ENCODE measurements at regions not wholly inside any gene's neighbourhood (a gene's known extent, or its start where the extent isn't known, plus 50 kb on each side); places are given as distances from the start of the nearest gene placed in this dataset.

GRCh38 chr3:110788794-110789193 lies 282.8 kb upstream of the NECTIN3 start:
- Mint-ChIP-seq H3K27me3 (ENCODE audit: insufficient read depth) (peaks cover 4% of the 10 kb centered on the region), H3K36me3 (ENCODE audit: low read depth) (no peaks in the 10 kb centered on the region), H3K4me1 (ENCODE audit: low read depth) (no peaks in the 10 kb centered on the region), H3K9me3 (no peaks in the 10 kb centered on the region), H3K4me3 (no peak overlapping the region), H3K27ac (no peak overlapping the region)
- DNase-seq (ENCODE audit: low spot score): no peak
- intact Hi-C loops (cut with micrococcal nuclease): no loop called here

- no peak for DNase-seq (ENCODE audit: low spot score)
- intact Hi-C loops (cut with micrococcal nuclease): no loop called here
- H3K9me3 Mint-ChIP-seq: no peaks in the 10 kb centered on the region
- H3K27ac Mint-ChIP-seq: no peak overlapping the region
- peaks cover 4% of the 10 kb centered on the region for H3K27me3 Mint-ChIP-seq (ENCODE audit: insufficient read depth)
- no peaks in the 10 kb centered on the region for H3K4me1 Mint-ChIP-seq (ENCODE audit: low read depth)
- no peaks in the 10 kb centered on the region for H3K36me3 Mint-ChIP-seq (ENCODE audit: low read depth)
- H3K4me3 Mint-ChIP-seq: no peak overlapping the region
Observed at GRCh38 chr3:110789315-110789714, 282.3 kb upstream of the NECTIN3 start.

GRCh38 chr3:110790631-110791030 lies 281.0 kb upstream of the NECTIN3 start:
- Mint-ChIP-seq H3K4me3 (no peak overlapping the region), H3K4me1 (ENCODE audit: low read depth) (no peaks in the 10 kb centered on the region), H3K27ac (no peak overlapping the region), H3K36me3 (ENCODE audit: low read depth) (no peaks in the 10 kb centered on the region), H3K27me3 (ENCODE audit: insufficient read depth) (peaks cover 4% of the 10 kb centered on the region), H3K9me3 (no peaks in the 10 kb centered on the region)
- intact Hi-C loops (cut with micrococcal nuclease): no loop called here
- no peak for DNase-seq (ENCODE audit: low spot score)

GRCh38 chr3:110791995-110792686 lies 279.5 kb upstream of the NECTIN3 start:
- no peaks in the 10 kb centered on the region for H3K36me3 Mint-ChIP-seq (ENCODE audit: low read depth)
- no peak overlapping the region for H3K27ac Mint-ChIP-seq
- no peaks in the 10 kb centered on the region for H3K4me1 Mint-ChIP-seq (ENCODE audit: low read depth)
- intact Hi-C loops (cut with micrococcal nuclease): no loop called here
- no peak for DNase-seq (ENCODE audit: low spot score)
- H3K27me3 Mint-ChIP-seq (ENCODE audit: insufficient read depth): peaks cover 8% of the 10 kb centered on the region
- H3K9me3 Mint-ChIP-seq: no peaks in the 10 kb centered on the region
- no peak overlapping the region for H3K4me3 Mint-ChIP-seq

- intact Hi-C loops (cut with micrococcal nuclease): no loop called here
- H3K27me3 Mint-ChIP-seq (ENCODE audit: insufficient read depth): peaks cover 8% of the 10 kb centered on the region
- H3K4me1 Mint-ChIP-seq (ENCODE audit: low read depth): no peaks in the 10 kb centered on the region
- no peaks in the 10 kb centered on the region for H3K9me3 Mint-ChIP-seq
- no peak overlapping the region for H3K4me3 Mint-ChIP-seq
- no peak for DNase-seq (ENCODE audit: low spot score)
- H3K36me3 Mint-ChIP-seq (ENCODE audit: low read depth): no peaks in the 10 kb centered on the region
- no peak overlapping the region for H3K27ac Mint-ChIP-seq
Observed at GRCh38 chr3:110793611-110794010, 278.0 kb upstream of the NECTIN3 start.

- intact Hi-C loops (cut with micrococcal nuclease): no loop called here
- Mint-ChIP-seq H3K27me3 (ENCODE audit: insufficient read depth) (peaks cover 6% of the 10 kb centered on the region), H3K27ac (no peak overlapping the region), H3K4me3 (no peak overlapping the region), H3K4me1 (ENCODE audit: low read depth) (no peaks in the 10 kb centered on the region), H3K9me3 (no peaks in the 10 kb centered on the region), H3K36me3 (ENCODE audit: low read depth) (no peaks in the 10 kb centered on the region)
- no peak for DNase-seq (ENCODE audit: low spot score)
Observed at GRCh38 chr3:110795163-110795562, 276.5 kb upstream of the NECTIN3 start.

GRCh38 chr3:110799271-110799670 lies 272.3 kb upstream of the NECTIN3 start:
- no peak for DNase-seq (ENCODE audit: low spot score)
- Mint-ChIP-seq H3K4me1 (ENCODE audit: low read depth) (no peaks in the 10 kb centered on the region), H3K27me3 (ENCODE audit: insufficient read depth) (peaks cover 6% of the 10 kb centered on the region), H3K9me3 (no peaks in the 10 kb centered on the region), H3K4me3 (no peak overlapping the region), H3K27ac (no peak overlapping the region), H3K36me3 (ENCODE audit: low read depth) (no peaks in the 10 kb centered on the region)
- intact Hi-C loops (cut with micrococcal nuclease): no loop called here

GRCh38 chr3:110804856-110805255 lies 266.8 kb upstream of the NECTIN3 start:
- Mint-ChIP-seq H3K27ac (no peak overlapping the region), H3K27me3 (ENCODE audit: insufficient read depth) (peaks cover 10% of the 10 kb centered on the region)

GRCh38 chr3:110806924-110807323 lies 264.7 kb upstream of the NECTIN3 start:
- Mint-ChIP-seq H3K9me3 (no peaks in the 10 kb centered on the region), H3K27me3 (ENCODE audit: insufficient read depth) (peaks cover 15% of the 10 kb centered on the region), H3K36me3 (ENCODE audit: low read depth) (no peaks in the 10 kb centered on the region), H3K27ac (no peak overlapping the region), H3K4me1 (ENCODE audit: low read depth) (no peaks in the 10 kb centered on the region), H3K4me3 (no peak overlapping the region)
- intact Hi-C loops (cut with micrococcal nuclease): no loop called here
- no peak for DNase-seq (ENCODE audit: low spot score)

More at GRCh38 chr3:110804856-110805255, 266.8 kb upstream of the NECTIN3 start:
- intact Hi-C loops (cut with micrococcal nuclease): no loop called here
- H3K4me3 Mint-ChIP-seq: no peak overlapping the region
- no peaks in the 10 kb centered on the region for H3K9me3 Mint-ChIP-seq
- no peaks in the 10 kb centered on the region for H3K36me3 Mint-ChIP-seq (ENCODE audit: low read depth)
- DNase-seq (ENCODE audit: low spot score): no peak
- H3K4me1 Mint-ChIP-seq (ENCODE audit: low read depth): no peaks in the 10 kb centered on the region

- DNase-seq (ENCODE audit: low spot score): no peak
- no peak overlapping the region for H3K4me3 Mint-ChIP-seq
- H3K27ac Mint-ChIP-seq: no peak overlapping the region
- peaks cover 13% of the 10 kb centered on the region for H3K27me3 Mint-ChIP-seq (ENCODE audit: insufficient read depth)
- peaks cover 4% of the 10 kb centered on the region for H3K4me1 Mint-ChIP-seq (ENCODE audit: low read depth)
- no peaks in the 10 kb centered on the region for H3K36me3 Mint-ChIP-seq (ENCODE audit: low read depth)
- no peaks in the 10 kb centered on the region for H3K9me3 Mint-ChIP-seq
- intact Hi-C loops (cut with micrococcal nuclease): no loop called here
Observed at GRCh38 chr3:110808630-110809029, 263.0 kb upstream of the NECTIN3 start.

GRCh38 chr3:110810356-110810755 lies 261.3 kb upstream of the NECTIN3 start:
- DNase-seq (ENCODE audit: low spot score): no peak
- Mint-ChIP-seq H3K27ac (no peak overlapping the region), H3K4me3 (no peak overlapping the region), H3K36me3 (ENCODE audit: low read depth) (no peaks in the 10 kb centered on the region), H3K4me1 (ENCODE audit: low read depth) (peaks cover 21% of the 10 kb centered on the region), H3K27me3 (ENCODE audit: insufficient read depth) (peaks cover 13% of the 10 kb centered on the region), H3K9me3 (no peaks in the 10 kb centered on the region)
- intact Hi-C loops (cut with micrococcal nuclease): loop anchor here (5.0 to 10.0 kb wide), 3 partner anchors 527 to 1864 kb away; no protein-coding TSS in a partner anchor

GRCh38 chr3:110811050-110811449 lies 260.6 kb upstream of the NECTIN3 start:
- H3K4me1 Mint-ChIP-seq (ENCODE audit: low read depth): peaks cover 22% of the 10 kb centered on the region
- intact Hi-C loops (cut with micrococcal nuclease): loop anchor here (5.0 to 10.0 kb wide), 3 partner anchors 526 to 1864 kb away; no protein-coding TSS in a partner anchor
- no peaks in the 10 kb centered on the region for H3K36me3 Mint-ChIP-seq (ENCODE audit: low read depth)
- peaks cover 14% of the 10 kb centered on the region for H3K27me3 Mint-ChIP-seq (ENCODE audit: insufficient read depth)
- H3K9me3 Mint-ChIP-seq: no peaks in the 10 kb centered on the region
- H3K4me3 Mint-ChIP-seq: no peak overlapping the region
- no peak for DNase-seq (ENCODE audit: low spot score)
- H3K27ac Mint-ChIP-seq: no peak overlapping the region

- no peak for DNase-seq (ENCODE audit: low spot score)
- no peak overlapping the region for H3K27ac Mint-ChIP-seq
- H3K4me3 Mint-ChIP-seq: no peak overlapping the region
- H3K36me3 Mint-ChIP-seq (ENCODE audit: low read depth): no peaks in the 10 kb centered on the region
- H3K27me3 Mint-ChIP-seq (ENCODE audit: insufficient read depth): peaks cover 14% of the 10 kb centered on the region
- H3K4me1 Mint-ChIP-seq (ENCODE audit: low read depth): peaks cover 22% of the 10 kb centered on the region
- H3K9me3 Mint-ChIP-seq: no peaks in the 10 kb centered on the region
- intact Hi-C loops (cut with micrococcal nuclease): loop anchor here (5.0 to 10.0 kb wide), 3 partner anchors 524 to 1861 kb away; no protein-coding TSS in a partner anchor
Observed at GRCh38 chr3:110813541-110813940, 258.1 kb upstream of the NECTIN3 start.

Measured in activated T-helper 1 cell treated with anti-CD3 and anti-CD28 coated beads, Interleukin-12 subunit alpha, Interleukin-12 subunit beta, Interleukin-2, Interleukin-4 antibody, amounts not matched to agents 30 ng/mL and 10 ng/mL and 1 ng/mL, durations not matched to agents 14 hours and 24 hours and 36 hours (primary cell).